GM21447 (cell line): ENCODE measurements at regions not wholly inside any gene's neighbourhood (a gene's known extent, or its start where the extent isn't known, plus 50 kb on each side); places are given as distances from the start of the nearest gene placed in this dataset.
"Not testable (repeated sequence)": the region's sequence is repeated elsewhere in the genome, so short reads cannot be mapped to it uniquely, and the experiment has no call there.

Experiments
- ATAC-seq: cut with Tn5 transposase; IDR thresholded peaks from one replicate; pipeline ENCODE4 v1.9.1; 2021; ENCODE audit not compliant: unreplicated experiment

GRCh38 chr12:59055204-59055860, 135.0 kb upstream of the LRIG3 start:
- ATAC-seq, result peak; percentile 87

- ATAC-seq, result not testable (repeated sequence)
Measured at GRCh38 chr12:59053266-59053899, 133.1 kb upstream of the LRIG3 start.

DNA sequence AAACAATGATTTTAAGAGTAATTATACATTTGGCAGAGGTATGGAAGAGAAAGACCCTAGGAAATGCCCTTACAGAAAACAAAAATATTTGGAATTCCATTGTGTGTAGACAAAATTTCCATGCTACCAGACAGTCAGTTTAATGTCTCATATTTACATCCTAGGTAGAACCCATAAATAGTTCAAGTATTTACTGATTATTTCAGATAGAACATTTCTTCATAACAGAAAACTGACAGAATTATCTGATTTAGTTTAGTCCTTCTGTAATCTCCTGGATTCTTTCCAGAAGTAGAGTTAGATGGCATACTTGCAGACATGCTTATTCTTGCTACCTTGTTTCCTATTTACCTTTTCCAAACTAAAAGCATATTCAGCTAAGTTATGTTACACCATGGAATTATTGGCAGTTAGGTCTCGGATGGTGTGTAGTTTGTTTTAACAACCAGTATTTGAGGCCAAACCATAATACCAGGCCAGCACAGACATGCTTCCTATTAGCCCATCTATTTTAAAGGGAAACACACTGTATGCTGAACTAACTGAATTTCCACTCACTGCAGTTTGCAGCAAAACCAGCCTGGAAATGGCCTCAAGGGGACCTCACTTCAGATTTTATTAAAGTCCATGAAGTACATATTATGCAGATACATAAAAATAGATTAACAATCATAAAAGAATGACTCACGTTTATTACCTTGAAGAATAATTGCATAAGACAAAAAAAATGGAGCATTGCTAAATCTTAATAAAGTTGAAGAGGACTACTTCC, 126.6 kb upstream of the LRIG3 start:
- no peak for ATAC-seq

- no peak for ATAC-seq
Measured at GRCh38 chr12:59044791-59045190, 124.5 kb upstream of the LRIG3 start.

DNA sequence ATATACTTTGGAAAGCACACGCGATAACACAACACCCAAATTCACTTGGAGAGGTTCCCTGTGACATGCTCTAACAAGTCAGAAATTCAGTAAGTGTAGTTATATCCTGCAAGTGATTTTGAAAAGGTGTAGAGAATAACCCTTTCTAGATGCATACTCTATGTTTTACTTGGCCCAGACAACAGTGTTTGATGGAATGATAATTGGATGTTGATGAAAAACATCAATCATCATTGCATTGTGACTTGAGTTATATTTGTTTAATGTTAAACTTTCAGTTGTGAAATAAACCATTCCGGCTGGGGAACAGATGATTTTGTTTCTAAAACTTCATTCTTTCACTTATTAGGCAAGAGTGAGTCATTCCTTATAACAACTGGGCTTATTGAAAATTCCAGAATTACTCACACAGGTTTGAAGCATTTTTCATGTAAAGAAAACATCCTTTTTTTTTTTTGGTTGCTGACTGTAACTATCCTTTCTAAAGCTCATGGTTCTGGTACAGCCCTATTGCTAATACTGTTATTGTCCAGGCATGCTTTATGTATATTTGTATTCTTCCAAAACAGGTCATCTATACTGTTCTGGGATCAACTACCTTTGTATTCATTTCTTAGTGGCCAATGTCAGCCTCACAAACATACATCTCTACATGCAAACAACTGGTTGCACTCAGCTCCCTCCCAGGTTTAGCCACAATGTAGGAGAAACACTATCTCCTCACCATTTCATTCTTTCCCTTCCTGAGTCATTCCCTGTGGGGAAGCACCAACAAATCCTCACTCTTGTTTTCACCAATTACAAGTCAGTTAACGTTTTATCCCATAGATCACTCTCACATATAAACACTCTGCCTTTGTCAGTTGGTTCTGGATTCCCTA, 121.2 kb upstream of the LRIG3 start:
- no peak for ATAC-seq

DNA sequence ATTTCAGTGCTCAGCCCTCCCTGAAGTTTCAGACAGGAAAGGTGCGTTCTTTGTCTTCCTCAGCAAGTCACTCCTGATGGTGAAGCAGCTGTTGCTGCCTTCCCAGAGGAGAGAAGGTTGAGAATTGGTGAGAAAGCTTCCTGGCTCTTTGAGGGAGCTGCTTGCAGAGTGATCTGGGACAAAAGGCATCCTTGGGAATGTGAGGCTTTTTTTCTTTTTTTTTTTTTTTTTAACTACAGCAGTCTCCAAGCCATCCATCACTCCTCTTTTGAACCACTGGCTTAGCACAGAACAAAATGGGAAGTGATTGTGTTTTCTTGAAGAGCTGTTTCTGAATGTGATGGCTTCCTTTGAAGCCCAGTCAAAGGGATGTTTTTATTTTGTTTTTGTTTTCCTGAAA, 120.4 kb upstream of the LRIG3 start:
- ATAC-seq, result no peak

- no peak for ATAC-seq
Measured at GRCh38 chr12:59040043-59040442, 119.7 kb upstream of the LRIG3 start.

GRCh38 chr12:59039005-59039404, 118.7 kb upstream of the LRIG3 start:
- no peak for ATAC-seq

DNA sequence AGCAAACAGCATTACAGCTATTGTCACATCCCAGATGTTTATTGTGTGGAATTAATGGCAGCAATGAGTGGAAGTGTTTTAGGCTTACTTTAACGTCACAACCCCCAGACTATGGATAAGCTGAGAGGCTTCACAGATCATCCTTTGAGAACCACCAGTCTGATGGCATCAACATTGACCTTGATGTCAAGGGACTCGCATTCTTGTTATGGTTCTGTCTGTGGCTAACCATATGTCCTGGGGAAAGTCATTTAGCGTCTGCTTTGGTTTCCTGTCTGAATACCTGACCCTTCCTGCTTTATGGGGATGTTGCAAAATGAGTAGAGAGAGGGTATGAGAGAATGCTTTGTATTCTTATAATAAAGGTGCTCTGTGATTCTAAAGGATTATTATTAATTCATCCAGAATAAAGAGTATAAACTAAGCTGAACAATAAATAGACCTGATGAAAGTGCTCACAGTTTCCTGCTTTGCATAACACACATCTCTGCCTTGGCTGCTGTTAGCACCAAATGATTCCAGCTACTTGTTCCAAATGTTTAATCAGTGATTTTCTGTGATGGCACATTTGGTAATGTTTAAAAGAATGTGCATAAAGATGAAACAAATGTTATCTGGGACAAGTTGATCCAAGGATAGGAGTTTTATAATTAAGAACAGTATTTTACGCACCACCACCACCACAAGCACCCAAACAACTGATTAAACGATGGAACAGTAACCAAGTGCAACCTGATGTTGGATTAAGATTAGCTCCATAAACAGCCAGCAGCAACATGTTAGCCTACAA, 116.9 kb upstream of the LRIG3 start:
- no peak for ATAC-seq

- ATAC-seq, result no peak
Measured at GRCh38 chr12:59036347-59036746, 116.0 kb upstream of the LRIG3 start.

DNA sequence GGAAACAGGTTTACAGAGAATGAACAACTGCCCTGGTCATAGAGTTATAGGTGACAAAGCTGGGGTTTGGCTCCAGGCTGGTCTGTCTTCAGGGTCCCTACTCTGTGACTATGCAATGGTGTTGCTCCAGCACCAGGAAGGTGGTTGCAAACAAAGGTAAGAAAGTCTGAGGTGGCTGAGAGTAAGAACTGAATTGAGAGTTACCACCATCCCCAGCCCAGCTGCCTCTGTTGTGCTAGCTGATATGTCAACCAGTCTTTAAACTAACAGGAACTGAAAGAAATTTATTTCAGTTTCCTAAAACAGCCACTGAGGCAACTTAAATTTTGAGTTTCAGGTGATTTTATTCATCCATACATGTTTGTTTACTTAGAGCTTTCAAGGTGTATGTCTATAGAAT, 111.0 kb upstream of the LRIG3 start:
- ATAC-seq, result no peak

DNA sequence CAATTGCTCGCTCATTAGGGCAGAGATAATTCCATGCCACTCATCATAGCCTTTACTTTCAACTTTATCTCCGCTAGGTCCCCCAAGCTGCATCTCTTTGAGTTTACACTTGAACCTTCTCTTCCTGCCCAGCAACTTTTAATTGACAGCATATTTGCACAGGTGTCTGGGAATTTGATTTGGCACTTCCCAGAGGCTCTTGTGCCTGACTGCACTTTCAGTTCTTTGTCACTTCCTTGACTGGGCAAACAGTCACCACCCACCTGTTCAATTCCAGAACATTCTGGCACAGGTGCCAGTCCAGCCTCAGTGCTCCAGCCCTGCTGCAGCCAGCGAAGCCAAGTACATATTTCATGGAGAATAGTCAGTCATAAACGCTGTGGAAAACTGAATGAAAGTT, 110.1 kb upstream of the LRIG3 start:
- ATAC-seq, result no peak

DNA sequence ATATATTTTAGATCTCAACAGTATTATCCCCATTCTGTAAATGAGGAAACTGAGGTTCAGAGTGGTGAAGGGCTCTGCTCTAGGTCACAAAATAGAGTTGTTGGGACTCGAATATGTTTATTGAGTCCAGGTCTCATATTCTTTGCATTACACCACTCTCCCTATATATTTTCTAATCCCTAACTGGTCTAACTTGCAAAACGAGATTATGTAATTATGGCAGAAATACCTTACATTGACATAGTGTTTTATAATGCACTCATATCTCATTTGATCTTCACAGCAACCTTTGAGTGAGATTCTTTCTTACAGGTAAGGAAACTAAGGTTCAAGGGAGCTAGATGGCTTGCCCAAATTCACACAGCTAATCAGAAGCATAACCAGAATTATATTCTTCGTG, 106.9 kb upstream of the LRIG3 start:
- no peak for ATAC-seq

DNA sequence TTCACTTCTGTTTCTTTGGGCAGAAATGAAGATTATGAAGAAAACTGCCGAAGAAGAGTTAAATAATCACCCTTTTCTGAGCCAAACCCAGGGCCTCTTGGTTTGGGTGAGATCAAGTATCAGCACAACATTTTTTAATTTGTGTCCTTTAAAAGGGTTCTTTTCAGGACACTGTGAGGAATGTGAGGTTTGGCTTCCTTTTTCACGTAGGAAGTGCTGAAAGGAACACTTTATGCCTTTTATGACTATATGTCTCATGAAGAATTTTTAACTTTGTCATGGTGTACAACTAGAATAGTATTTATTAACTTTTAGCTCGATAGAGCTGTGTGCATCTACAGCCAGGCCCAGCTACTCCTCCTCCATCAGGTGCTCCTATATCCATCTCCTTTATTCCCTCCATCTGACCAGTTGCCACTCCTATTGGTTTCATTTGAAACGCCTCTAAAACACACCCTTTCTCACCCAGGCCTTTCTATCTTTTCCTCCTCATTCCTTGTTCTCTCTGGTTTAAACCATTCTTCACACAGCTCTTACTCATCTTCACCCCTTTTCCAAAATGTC, 103.6 kb upstream of the LRIG3 start:
- no peak for ATAC-seq

GRCh38 chr12:59020073-59020946, 100.0 kb upstream of the LRIG3 start:
- ATAC-seq, result no peak

- ATAC-seq, result no peak
Measured at GRCh38 chr12:59014885-59015284, 94.6 kb upstream of the LRIG3 start.

DNA sequence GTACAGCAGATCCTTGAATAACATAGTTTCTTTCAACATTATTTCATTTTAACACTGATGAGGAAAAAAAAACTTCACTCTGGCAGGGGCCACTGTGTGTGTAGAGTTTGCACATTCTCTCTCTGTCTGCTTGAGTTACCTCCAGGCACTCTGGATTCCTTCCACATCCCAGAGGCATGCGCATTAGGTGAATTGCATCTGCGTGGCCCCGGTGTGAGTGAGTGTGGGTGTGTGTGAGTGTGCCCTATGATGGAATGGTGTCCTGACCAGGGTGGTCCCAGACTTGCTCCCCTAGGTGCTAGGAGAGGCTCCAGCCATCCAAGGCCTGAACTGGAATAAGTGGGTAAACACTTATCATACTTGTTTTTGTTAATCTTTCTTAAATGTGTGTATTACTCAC, 90.6 kb upstream of the LRIG3 start:
- ATAC-seq, result no peak

GRCh38 chr12:59010118-59010517, 89.8 kb upstream of the LRIG3 start:
- no peak for ATAC-seq

GRCh38 chr12:59007620-59008019, 87.3 kb upstream of the LRIG3 start:
- no peak for ATAC-seq
